Left ventricle myocardium inferior (tissue), 1 donor: ENCODE measurements at regions not wholly inside any gene's neighbourhood (a gene's known extent, or its start where the extent isn't known, plus 50 kb on each side); places are given as distances from the start of the nearest gene placed in this dataset.

Source experiments
- DNase-seq: peaks from one replicate; pipeline ENCODE4 v3.0.0-alpha.2; 2020
- H3K27ac ChIP-seq: fragments of 200-600 bp; replicated peaks from 2 replicates; pipeline ENCODE4 v1.8.0; 2021
- H3K27me3 ChIP-seq: fragments of 200-600 bp; 2 replicates; pipeline ENCODE4 v1.8.0; 2021; ENCODE audit warnings: low read depth
- H3K36me3 ChIP-seq: fragments of 200-600 bp; 2 replicates; pipeline ENCODE4 v1.8.0; 2021
- H3K4me1 ChIP-seq: fragments of 200-600 bp; 2 replicates; pipeline ENCODE4 v1.8.0; 2021
- H3K4me3 ChIP-seq: fragments of 200-600 bp; 2 replicates; pipeline ENCODE4 v1.8.0; 2021; ENCODE audit warnings: mild to moderate bottlenecking, moderate library complexity
- H3K9me3 ChIP-seq: fragments of 200-600 bp; replicated peaks from 2 replicates; pipeline ENCODE4 v1.8.0; 2021
- CTCF ChIP-seq: fragments of 200-600 bp; IDR thresholded peaks from 2 replicates; pipeline ENCODE4 v1.8.0; 2021; ENCODE audit warnings: antibody characterized with exemption, mild to moderate bottlenecking, borderline replicate concordance
- intact Hi-C: fragments of 100-400 bp; cut with micrococcal nuclease; formaldehyde crosslinking; loops from one replicate; pipeline ENCODE4 v1.11.0; 2022
- donor health status: DM: no; HTN: yes; CAD: no; lungs with severe emphysema.

DNA sequence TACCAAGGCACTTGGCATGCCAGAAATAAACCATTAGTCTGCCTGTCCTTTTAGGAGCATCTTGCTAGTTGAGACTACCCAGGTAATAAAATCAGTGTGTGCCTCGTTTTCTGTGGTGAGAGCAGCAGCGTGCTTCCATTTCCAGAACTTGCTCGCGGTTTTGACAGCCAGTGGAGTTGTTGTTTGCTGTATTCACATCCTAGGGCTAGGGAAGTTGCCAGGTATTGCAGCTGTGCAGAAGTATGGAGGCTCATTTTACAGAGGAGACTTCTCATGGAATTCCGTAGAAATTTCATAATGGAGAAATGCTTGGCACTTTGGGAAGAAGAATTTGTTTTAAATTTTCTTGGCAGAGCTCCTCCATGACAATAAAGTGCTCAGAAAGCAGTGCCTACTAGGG, 1355.1 kb upstream of the ZEB2 start:
- intact Hi-C loops = no loop called here
- Histone ChIP-seq H3K9me3 (no peaks in the 10 kb centered on the region), H3K36me3 (no peaks in the 10 kb centered on the region), H3K4me1 (peaks cover 4% of the 10 kb centered on the region), H3K4me3 (no peak overlapping the region), H3K27ac (no peak overlapping the region), H3K27me3 (no peaks in the 10 kb centered on the region)
- TF ChIP-seq CTCF = no peak
- DNase-seq = no peak

- no peak overlapping the region for H3K4me3 ChIP-seq
- H3K9me3 ChIP-seq = no peaks in the 10 kb centered on the region
- no peak overlapping the region for H3K27ac ChIP-seq
- no peaks in the 10 kb centered on the region for H3K27me3 ChIP-seq
- DNase-seq = no peak
- peaks cover 4% of the 10 kb centered on the region for H3K4me1 ChIP-seq
- no peak for TF ChIP-seq CTCF
- H3K36me3 ChIP-seq = no peaks in the 10 kb centered on the region
- intact Hi-C loops = no loop called here
Measured at GRCh38 chr2:145874466-145874865, 1354.5 kb upstream of the ZEB2 start.

DNA sequence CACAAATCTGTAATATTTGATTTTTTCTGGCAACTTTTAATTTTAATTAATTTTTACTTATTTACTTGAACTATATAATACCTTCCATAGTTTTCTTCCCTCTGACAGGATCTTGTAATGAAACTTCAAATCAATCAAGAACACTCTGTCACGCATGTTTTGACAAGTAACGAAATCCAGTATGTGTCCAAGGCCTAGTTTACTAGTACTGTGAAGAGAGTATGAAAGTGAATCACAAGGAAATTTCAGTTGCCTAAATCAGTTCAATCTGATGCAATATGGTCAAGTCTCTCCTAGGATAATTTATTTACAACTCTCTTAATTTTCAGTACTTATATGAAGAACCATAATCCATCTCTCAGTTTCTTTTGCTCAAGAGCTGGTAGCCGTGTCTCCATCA, 1344.6 kb upstream of the ZEB2 start:
- Histone ChIP-seq H3K4me3 (no peak overlapping the region), H3K27me3 (no peaks in the 10 kb centered on the region), H3K27ac (no peak overlapping the region), H3K4me1 (no peaks in the 10 kb centered on the region), H3K36me3 (no peaks in the 10 kb centered on the region), H3K9me3 (no peaks in the 10 kb centered on the region)
- DNase-seq = no peak
- TF ChIP-seq CTCF = no peak
- intact Hi-C loops = no loop called here

- intact Hi-C loops = no loop called here
- no peak for TF ChIP-seq CTCF
- Histone ChIP-seq H3K9me3 (no peaks in the 10 kb centered on the region), H3K27me3 (no peaks in the 10 kb centered on the region), H3K4me1 (no peaks in the 10 kb centered on the region), H3K27ac (no peak overlapping the region), H3K36me3 (no peaks in the 10 kb centered on the region), H3K4me3 (no peak overlapping the region)
- no peak for DNase-seq
Measured at GRCh38 chr2:145861940-145862339, 1342.0 kb upstream of the ZEB2 start.

GRCh38 chr2:145860083-145860482, 1340.2 kb upstream of the ZEB2 start:
- Histone ChIP-seq H3K27me3 (no peaks in the 10 kb centered on the region), H3K27ac (no peak overlapping the region), H3K4me1 (no peaks in the 10 kb centered on the region), H3K4me3 (no peak overlapping the region), H3K36me3 (no peaks in the 10 kb centered on the region), H3K9me3 (no peaks in the 10 kb centered on the region)
- TF ChIP-seq CTCF = no peak
- DNase-seq = no peak
- intact Hi-C loops = no loop called here

GRCh38 chr2:145855142-145855541, 1335.2 kb upstream of the ZEB2 start:
- Histone ChIP-seq H3K27ac (no peak overlapping the region), H3K36me3 (no peaks in the 10 kb centered on the region), H3K4me3 (no peak overlapping the region), H3K27me3 (no peaks in the 10 kb centered on the region), H3K9me3 (no peaks in the 10 kb centered on the region), H3K4me1 (no peaks in the 10 kb centered on the region)
- TF ChIP-seq CTCF = no peak
- DNase-seq = no peak
- intact Hi-C loops = no loop called here
